ENCODE measurements at regions not wholly inside any gene's neighbourhood (a gene's known extent, or its start where the extent isn't known, plus 50 kb on each side); places are given as distances from the start of the nearest gene placed in this dataset.

DNA sequence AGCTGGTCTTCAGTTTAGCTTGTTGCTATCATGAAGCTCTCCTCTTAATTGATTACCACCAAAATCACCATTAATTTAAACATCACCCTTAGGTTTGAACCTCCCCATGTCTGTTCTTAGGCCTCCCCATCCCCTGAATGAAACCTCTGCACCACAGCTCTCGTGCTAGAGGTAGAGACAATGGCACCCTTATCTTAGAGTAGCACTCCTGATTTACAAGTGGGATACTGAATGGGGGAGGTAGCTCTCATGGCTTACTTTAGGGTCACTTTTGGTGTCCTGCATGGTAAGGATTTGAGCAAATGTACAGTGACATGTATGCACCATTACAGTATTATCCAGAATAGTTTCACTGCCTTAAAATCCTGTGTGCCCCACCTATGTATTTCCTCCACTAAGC lies 115.6 kb upstream of the ADTRP start:
- intact Hi-C loops (cut with DNase I), result no loop called here
- H3K9me3 ChIP-seq, result no peaks in the 10 kb centered on the region
- no peaks in the 10 kb centered on the region for H3K4me1 ChIP-seq
- no peaks in the 10 kb centered on the region for H3K36me3 ChIP-seq
- H3K4me3 ChIP-seq, result no peak overlapping the region
- H3K27me3 ChIP-seq, result no peaks in the 10 kb centered on the region
- TF ChIP-seq, protein P1, sequence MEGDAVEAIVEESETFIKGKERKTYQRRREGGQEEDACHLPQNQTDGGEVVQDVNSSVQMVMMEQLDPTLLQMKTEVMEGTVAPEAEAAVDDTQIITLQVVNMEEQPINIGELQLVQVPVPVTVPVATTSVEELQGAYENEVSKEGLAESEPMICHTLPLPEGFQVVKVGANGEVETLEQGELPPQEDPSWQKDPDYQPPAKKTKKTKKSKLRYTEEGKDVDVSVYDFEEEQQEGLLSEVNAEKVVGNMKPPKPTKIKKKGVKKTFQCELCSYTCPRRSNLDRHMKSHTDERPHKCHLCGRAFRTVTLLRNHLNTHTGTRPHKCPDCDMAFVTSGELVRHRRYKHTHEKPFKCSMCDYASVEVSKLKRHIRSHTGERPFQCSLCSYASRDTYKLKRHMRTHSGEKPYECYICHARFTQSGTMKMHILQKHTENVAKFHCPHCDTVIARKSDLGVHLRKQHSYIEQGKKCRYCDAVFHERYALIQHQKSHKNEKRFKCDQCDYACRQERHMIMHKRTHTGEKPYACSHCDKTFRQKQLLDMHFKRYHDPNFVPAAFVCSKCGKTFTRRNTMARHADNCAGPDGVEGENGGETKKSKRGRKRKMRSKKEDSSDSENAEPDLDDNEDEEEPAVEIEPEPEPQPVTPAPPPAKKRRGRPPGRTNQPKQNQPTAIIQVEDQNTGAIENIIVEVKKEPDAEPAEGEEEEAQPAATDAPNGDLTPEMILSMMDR (IDR thresholded peaks at IDR 0.05), result no peak
- no peak for DNase-seq (ENCODE audit: low spot score in 2 of 2)
- H3K27ac ChIP-seq, result no peak overlapping the region

DNA sequence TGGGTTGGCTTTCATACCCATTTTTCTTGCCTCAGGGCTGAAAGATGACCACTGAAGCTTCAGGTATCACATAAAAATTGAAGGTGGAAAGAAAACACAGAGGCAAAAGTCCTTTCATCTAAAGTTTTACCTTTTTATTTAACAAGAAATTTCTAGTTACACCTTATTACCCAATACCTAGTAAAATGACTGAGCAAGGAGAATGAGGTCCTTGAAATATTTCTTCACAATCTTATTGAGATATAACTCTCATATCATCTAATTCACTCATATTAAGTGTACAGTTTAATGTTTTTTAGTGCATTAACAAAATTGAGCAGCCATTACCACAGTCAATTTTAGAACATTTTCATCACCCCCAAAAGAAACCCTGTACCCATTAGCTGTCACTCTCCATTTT lies 112.9 kb upstream of the ADTRP start:
- no peaks in the 10 kb centered on the region for H3K9me3 ChIP-seq
- TF ChIP-seq, protein P1 (IDR thresholded peaks at IDR 0.05), result no peak
- no peaks in the 10 kb centered on the region for H3K4me1 ChIP-seq
- DNase-seq (ENCODE audit: low spot score in 2 of 2), result no peak
- intact Hi-C loops (cut with DNase I), result no loop called here
- H3K36me3 ChIP-seq, result no peaks in the 10 kb centered on the region
- no peak overlapping the region for H3K27ac ChIP-seq
- no peaks in the 10 kb centered on the region for H3K27me3 ChIP-seq
- no peak overlapping the region for H3K4me3 ChIP-seq

DNA sequence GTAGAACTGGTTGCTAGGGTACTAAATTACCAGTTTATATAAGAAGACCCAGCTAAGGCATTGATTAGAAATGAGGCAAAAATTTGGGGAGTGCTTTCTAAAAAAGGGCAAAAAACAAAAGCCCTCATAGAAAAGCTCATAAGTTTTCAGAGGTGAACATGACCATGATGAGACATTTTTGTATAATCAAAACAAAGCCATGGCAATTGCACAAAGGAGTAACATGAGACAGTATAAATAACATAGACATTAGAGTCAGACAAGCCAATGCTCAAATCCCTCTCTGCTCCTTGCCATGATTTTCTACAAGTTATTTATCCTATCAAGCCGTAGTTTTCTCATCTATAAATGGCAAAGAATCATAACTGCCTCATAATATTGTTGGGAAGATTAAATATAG lies 112.2 kb upstream of the ADTRP start:
- H3K4me1 ChIP-seq, result no peaks in the 10 kb centered on the region
- H3K4me3 ChIP-seq, result no peak overlapping the region
- H3K36me3 ChIP-seq, result no peaks in the 10 kb centered on the region
- no peak for DNase-seq (ENCODE audit: low spot score in 2 of 2)
- no peaks in the 10 kb centered on the region for H3K9me3 ChIP-seq
- TF ChIP-seq, protein P1 (IDR thresholded peaks at IDR 0.05), result no peak
- no peaks in the 10 kb centered on the region for H3K27me3 ChIP-seq
- intact Hi-C loops (cut with DNase I), result no loop called here
- H3K27ac ChIP-seq, result no peak overlapping the region

DNA sequence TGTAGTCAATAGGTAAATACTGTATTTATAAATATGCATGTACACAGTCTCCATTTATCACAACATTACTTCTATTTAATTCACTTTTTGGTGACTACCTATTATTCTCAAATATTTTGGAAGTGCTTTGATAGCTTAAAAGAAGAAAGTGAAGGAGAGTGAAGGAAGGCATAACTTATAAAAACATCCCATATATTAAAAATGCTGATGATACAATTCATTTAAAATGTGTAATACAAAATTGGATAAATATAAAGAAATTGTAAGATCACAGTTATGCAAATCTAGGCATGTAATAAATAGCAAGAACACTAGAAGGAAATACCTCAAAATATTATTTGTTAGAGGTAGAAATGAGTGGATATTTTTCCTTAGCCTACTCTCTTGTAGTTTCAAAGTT lies 111.6 kb upstream of the ADTRP start:
- TF ChIP-seq, protein P1 (IDR thresholded peaks at IDR 0.05), result no peak
- no peak overlapping the region for H3K27ac ChIP-seq
- DNase-seq (ENCODE audit: low spot score in 2 of 2), result no peak
- H3K4me1 ChIP-seq, result no peaks in the 10 kb centered on the region
- H3K9me3 ChIP-seq, result no peaks in the 10 kb centered on the region
- intact Hi-C loops (cut with DNase I), result no loop called here
- H3K36me3 ChIP-seq, result no peaks in the 10 kb centered on the region
- no peaks in the 10 kb centered on the region for H3K27me3 ChIP-seq
- no peak overlapping the region for H3K4me3 ChIP-seq

DNA sequence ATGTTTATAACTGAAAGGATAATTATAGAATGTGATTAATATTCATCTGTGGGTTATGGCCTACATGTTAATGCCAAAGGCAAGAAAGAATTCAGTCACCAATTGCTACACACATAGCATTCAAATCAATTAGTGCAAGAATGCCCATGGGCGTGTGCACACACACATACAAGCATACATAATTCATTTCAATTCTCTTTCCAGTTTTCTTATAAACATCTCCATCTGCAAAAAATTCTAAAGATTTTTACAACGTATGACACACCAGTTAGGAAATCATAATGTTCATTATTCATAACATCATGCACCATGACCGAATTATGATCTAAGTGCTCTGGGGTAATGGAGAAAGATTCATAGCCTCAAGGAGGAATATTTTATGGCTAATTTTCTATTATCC lies 111.0 kb upstream of the ADTRP start:
- intact Hi-C loops (cut with DNase I), result no loop called here
- H3K27ac ChIP-seq, result no peak overlapping the region
- H3K9me3 ChIP-seq, result no peaks in the 10 kb centered on the region
- no peak overlapping the region for H3K4me3 ChIP-seq
- no peaks in the 10 kb centered on the region for H3K4me1 ChIP-seq
- no peaks in the 10 kb centered on the region for H3K27me3 ChIP-seq
- TF ChIP-seq, protein P1 (IDR thresholded peaks at IDR 0.05), result no peak
- no peaks in the 10 kb centered on the region for H3K36me3 ChIP-seq
- DNase-seq (ENCODE audit: low spot score in 2 of 2), result no peak

DNA sequence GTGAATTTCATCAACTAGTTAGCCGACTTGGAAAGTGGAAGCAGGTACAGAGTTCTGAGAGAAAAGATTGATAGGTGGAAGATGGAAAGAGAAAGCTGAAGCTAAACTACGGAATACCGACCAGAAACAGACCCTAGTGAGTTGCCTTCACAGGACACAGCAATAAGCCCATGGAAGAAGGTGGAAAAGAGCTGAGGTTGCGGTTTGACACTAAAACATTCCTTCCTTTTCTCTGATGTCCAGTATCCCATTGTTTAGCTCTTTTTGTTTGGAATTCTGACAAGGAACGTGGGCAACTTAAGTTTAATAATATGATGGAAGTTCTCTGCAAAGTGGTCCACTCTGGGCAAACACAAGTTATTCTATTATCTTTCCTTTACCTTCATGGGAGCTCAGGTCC lies 110.1 kb upstream of the ADTRP start:
- no peaks in the 10 kb centered on the region for H3K36me3 ChIP-seq
- intact Hi-C loops (cut with DNase I), result no loop called here
- no peak overlapping the region for H3K27ac ChIP-seq
- no peak overlapping the region for H3K4me3 ChIP-seq
- H3K27me3 ChIP-seq, result no peaks in the 10 kb centered on the region
- no peaks in the 10 kb centered on the region for H3K4me1 ChIP-seq
- DNase-seq (ENCODE audit: low spot score in 2 of 2), result no peak
- TF ChIP-seq, protein P1 (IDR thresholded peaks at IDR 0.05), result no peak
- H3K9me3 ChIP-seq, result no peaks in the 10 kb centered on the region

All from ascending aorta (tissue), 2 donors.